ENCODE measurements at regions not wholly inside any gene's neighbourhood (a gene's known extent, or its start where the extent isn't known, plus 50 kb on each side); places are given as distances from the start of the nearest gene placed in this dataset.

DNA sequence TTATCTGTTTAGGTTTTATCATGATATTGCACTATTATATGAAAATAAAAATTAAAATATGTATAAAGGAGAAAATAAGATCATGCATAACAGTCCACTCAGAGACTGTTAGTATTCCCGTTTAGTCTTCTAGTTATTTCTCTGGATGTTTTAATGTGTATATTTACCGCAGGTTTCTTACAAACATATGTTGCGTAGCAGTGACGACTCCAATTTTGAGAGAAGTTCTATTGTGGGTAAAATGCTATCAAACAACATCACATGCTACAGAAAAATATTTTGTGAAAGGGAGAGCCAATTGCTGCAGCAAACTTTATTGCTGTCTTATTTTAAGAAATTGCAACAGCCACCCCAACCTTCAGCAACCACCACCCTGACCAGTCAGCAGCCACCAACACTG lies 72.4 kb upstream of the NXT1 start:
- no peak for TF ChIP-seq CTCF (IDR thresholded peaks at IDR 0.05; ENCODE audit: low read depth, low read length)

GRCh38 chr20:23277316-23277715 lies 73.3 kb upstream of the NXT1 start:
- no peak for TF ChIP-seq CTCF (IDR thresholded peaks at IDR 0.05; ENCODE audit: low read depth, low read length)
- no peak overlapping the region for H3K4me3 ChIP-seq (ENCODE audit: low read depth, low read length)

More for the DNA sequence above, 72.4 kb upstream of the NXT1 start:
- H3K4me3 ChIP-seq (ENCODE audit: low read depth, low read length) = no peak overlapping the region

- no peak for TF ChIP-seq CTCF (IDR thresholded peaks at IDR 0.05; ENCODE audit: low read depth, low read length)
- no peak overlapping the region for H3K4me3 ChIP-seq (ENCODE audit: low read depth, low read length)
These were observed 76.8 kb upstream of the NXT1 start for GRCh38 chr20:23273776-23274175.

- TF ChIP-seq CTCF (IDR thresholded peaks at IDR 0.05; ENCODE audit: low read depth, low read length) = no peak
- no peak overlapping the region for H3K4me3 ChIP-seq (ENCODE audit: low read depth, low read length)
These were observed 78.2 kb upstream of the NXT1 start for GRCh38 chr20:23272176-23273029.

DNA sequence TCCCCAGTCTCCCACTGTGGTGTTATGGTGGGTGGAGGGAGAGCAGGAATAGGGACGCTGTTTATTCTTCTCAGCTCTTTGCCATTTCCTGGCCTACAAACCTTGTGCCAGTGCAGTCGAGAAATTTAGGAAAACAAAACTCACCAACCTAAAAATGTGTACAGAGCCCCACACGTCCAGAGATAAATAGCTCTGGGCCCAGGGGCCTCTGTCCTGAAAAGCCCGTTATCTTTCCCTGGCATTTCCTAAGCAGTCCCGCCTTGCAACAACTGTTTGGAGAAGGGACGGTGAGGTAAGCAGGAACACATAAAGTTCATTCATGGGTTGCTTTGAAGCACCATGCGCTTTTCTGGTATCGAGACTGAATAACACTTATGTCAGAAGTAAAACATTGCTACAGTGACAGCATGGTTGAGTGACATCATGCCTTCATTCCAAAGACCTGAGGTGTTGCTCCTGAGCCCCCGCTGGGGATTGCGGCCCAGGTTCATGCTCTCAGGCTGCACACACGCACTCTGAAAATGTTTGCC lies 80.1 kb upstream of the NXT1 start:
- TF ChIP-seq CTCF (IDR thresholded peaks at IDR 0.05; ENCODE audit: low read depth, low read length) = no peak
- no peak overlapping the region for H3K4me3 ChIP-seq (ENCODE audit: low read depth, low read length)

- H3K4me3 ChIP-seq (ENCODE audit: low read depth, low read length) = no peak overlapping the region
- TF ChIP-seq CTCF (IDR thresholded peaks at IDR 0.05; ENCODE audit: low read depth, low read length) = no peak
These were observed 80.6 kb upstream of the NXT1 start for GRCh38 chr20:23269954-23270353.

- TF ChIP-seq CTCF (IDR thresholded peaks at IDR 0.05; ENCODE audit: low read depth, low read length) = no peak
- no peak overlapping the region for H3K4me3 ChIP-seq (ENCODE audit: low read depth, low read length)
These were observed 81.7 kb upstream of the NXT1 start for GRCh38 chr20:23268792-23269354.

Data from WI38 (cell line).